Esophagus squamous epithelium (tissue), 4 donors: ENCODE measurements at regions not wholly inside any gene's neighbourhood (a gene's known extent, or its start where the extent isn't known, plus 50 kb on each side); places are given as distances from the start of the nearest gene placed in this dataset.

Source experiments
- POLR2A ChIP-seq, 4 donors: fragments of 450-650 bp; IDR thresholded peaks; one replicate each; pipeline ENCODE4 v1.6.1; 2017; ENCODE audit warnings: antibody characterized with exemption in 4 of 4, mild to moderate bottlenecking in 4 of 4, moderate library complexity in 3 of 4
- TF ChIP-seq, protein P1 (sequence below), 6 experiments: fragments of 450-650 bp in 4 of 6; fragments of 200-600 bp in 2 of 6; sonication (generic) in 2 of 6; IDR thresholded peaks; one replicate each; pipeline ENCODE4 v1.5.1; 2016 to 2019; ENCODE audit warnings: antibody characterized with exemption in 6 of 6, mild to moderate bottlenecking in 4 of 6, moderate library complexity in 4 of 6

GRCh38 chr5:3424946-3425345, 170.7 kb upstream of the IRX1 start:
- TF ChIP-seq POLR2A (IDR thresholded peaks at IDR 0.05): no peak
- TF ChIP-seq, protein P1, sequence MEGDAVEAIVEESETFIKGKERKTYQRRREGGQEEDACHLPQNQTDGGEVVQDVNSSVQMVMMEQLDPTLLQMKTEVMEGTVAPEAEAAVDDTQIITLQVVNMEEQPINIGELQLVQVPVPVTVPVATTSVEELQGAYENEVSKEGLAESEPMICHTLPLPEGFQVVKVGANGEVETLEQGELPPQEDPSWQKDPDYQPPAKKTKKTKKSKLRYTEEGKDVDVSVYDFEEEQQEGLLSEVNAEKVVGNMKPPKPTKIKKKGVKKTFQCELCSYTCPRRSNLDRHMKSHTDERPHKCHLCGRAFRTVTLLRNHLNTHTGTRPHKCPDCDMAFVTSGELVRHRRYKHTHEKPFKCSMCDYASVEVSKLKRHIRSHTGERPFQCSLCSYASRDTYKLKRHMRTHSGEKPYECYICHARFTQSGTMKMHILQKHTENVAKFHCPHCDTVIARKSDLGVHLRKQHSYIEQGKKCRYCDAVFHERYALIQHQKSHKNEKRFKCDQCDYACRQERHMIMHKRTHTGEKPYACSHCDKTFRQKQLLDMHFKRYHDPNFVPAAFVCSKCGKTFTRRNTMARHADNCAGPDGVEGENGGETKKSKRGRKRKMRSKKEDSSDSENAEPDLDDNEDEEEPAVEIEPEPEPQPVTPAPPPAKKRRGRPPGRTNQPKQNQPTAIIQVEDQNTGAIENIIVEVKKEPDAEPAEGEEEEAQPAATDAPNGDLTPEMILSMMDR (IDR thresholded peaks at IDR 0.05): no peak
